ENCODE measurements at regions not wholly inside any gene's neighbourhood (a gene's known extent, or its start where the extent isn't known, plus 50 kb on each side); places are given as distances from the start of the nearest gene placed in this dataset.
A peak's percentile ranks its signal among the peaks of the same experiment; 100 is the strongest.
"Not testable (repeated sequence)": the region's sequence is repeated elsewhere in the genome, so short reads cannot be mapped to it uniquely, and the experiment has no call there.

GRCh38 chr11:19617696-19618523, 94.7 kb upstream of the NAV2 start:
- no peak for DNase-seq

DNA sequence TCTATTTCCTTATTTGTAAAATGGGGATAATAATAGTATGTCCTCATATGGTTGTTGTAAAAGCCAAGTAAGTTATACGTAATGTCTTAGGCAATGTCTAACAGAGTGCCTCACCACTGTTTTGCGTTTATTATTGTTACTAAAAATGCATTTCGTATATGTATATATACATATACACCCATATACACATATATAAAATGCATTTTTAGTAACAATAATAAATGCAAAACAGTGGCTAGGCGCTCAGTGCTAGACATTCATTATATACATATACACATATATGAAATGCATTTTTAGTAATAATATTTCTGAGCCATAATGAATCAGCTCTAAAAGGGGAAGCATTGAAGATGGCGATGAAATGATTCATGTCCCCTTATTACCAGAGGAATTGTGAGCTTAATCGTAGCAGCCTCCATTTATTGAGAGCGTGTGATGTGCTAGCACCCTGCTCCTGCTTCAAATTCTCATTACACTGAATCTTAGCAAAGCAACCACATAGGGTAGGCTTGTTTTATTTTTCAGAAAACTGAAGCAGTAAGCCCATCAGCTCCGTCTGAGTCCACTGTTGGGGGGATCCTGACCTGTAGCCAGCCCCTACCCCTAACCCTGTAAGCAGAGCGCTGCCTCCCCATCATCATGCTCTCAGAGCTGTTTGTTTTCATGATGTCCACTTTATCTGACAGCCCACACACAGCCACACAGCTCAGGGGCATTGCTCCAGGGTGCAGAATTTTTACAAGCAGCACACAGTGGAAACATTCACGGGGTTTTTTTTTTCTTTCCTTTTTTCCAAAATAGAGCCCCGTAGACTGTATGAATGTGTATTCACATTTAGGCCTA, 97.1 kb upstream of the NAV2 start:
- no peak for DNase-seq

GRCh38 chr11:19614370-19614940, 98.2 kb upstream of the NAV2 start:
- DNase-seq = no peak

DNA sequence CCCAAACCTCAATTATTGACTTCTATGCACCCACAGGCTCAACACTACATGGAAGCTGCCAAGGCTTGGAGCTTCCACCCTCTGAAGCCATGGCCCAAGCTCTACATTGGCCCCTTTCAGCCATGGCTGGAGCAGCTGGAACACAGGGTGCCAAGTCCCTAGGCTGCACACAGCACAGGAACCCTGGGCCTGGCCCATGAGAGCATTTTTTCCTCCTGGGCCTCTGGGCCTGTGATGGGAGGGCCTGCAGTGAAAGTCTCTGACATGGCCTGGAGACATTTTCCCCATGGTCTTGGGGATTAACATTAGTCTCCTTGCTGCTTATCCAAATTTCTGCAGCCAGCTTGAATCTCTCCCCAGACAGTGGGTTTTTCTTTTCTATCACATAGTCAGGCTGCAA, 100.6 kb upstream of the NAV2 start:
- DNase-seq = not testable (repeated sequence)

DNA sequence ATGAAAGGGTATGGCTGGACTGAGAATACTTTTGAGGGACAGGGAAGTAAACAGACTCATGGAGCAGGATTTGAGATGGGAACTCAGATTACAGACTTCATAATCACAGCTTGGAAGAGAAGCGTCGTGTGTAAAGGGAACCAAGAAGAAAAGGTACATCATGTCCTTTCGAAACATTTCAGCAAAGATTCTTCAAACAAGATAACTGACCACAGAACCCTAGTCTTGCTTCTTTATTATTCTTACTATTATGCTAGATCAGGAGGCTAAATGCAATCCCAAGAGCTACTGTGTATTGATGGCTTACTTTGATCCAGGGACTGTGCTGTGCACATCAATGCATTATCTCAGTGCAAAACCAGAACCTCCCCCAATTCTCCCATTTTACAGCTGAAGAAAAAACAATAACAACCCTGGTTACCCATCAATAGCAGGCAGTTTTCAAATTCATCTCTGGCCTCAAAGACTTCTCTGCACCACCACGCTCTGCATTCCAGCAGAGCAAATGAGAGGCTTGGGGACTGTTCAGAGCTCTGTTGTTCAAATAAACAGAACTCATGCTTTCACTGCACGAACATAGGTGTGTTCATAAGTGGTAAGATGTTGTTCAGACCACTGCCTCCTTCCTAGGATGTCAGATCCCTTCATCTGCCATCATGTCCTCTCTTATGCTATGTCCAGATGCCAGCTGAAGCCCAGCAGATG, 104.8 kb upstream of the NAV2 start:
- no peak for DNase-seq

GRCh38 chr11:19606856-19607655, 105.6 kb upstream of the NAV2 start:
- DNase-seq = no peak

- DNase-seq = peak; percentile 15
Observed at GRCh38 chr11:19605520-19606371, 106.9 kb upstream of the NAV2 start.

DNA sequence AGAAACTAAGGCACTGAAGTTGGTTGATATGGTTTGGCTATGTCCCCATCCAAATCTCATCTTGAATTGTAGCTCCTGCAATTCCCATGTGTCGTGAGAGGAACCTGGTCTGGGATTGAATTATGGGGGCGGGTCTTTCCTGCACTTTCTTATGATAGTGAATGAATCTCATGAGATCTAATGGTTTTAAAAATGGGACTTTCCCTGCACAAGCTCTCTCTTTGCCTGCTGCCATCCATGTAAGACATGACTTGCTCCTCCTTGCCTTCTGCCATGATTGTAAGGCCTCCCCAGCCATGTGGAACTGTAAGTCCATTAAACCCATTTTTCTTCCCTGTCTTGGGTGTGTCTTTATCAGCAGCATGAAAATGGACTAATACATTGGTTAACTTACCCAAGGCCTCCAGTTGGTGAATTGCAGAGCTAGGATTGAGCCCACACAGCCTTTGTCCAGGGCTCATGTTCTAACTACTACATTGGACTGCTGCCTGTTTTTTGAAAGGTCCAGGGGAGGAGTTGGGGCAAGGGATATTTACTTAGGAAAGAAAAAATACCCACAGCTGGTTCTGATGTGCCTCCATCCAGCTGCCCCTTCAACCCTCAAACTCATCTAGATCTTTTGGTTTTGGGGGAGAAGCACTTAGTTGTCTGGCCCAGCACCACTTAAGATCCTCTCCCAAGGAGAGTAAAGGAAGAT, 107.8 kb upstream of the NAV2 start:
- no peak for DNase-seq

- DNase-seq = no peak
Observed at GRCh38 chr11:19603771-19604170, 108.9 kb upstream of the NAV2 start.

- no peak for DNase-seq
Observed at GRCh38 chr11:19602891-19603290, 109.7 kb upstream of the NAV2 start.

DNA sequence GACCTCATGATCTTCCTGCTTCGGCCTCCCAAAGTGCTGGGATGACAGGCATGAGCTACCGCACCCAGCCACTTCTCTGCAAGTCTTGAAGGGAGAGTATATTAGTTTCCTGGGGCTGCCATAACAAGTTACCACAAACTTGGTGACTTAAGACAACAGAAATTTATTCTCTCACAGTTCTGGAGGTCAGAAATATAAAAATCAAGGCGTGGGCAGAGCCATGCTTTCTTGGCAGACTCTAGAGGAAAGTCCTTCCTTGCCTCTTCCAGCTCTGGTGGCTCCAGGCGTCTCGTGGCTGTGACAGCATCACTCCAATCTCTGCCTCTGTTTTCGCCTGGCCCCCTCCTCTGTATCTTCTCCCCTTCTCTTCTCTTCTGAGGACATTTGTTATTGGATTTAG, 110.2 kb upstream of the NAV2 start:
- no peak for DNase-seq

DNA sequence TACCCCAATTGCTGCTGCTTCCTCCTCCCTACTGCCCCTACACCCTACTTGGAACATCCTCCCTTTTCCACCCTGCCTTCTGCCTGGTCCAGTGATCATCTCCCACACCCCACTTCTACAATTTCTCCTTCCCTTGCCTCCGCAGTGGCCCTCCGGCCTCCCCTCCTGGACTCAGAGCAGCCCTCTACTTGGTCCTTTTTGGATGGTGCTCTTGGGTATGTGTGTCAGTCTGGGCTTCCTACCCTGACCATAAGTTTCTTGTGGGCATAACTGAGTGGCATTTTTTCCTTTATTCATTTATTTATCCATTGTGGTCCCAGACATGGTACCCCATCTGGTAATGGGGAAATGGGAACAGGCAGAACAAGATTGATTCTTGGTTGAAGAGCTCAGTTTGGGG, 111.4 kb upstream of the NAV2 start:
- no peak for DNase-seq

GRCh38 chr11:19599681-19600080, 113.0 kb upstream of the NAV2 start:
- no peak for DNase-seq

- no peak for DNase-seq
Observed at GRCh38 chr11:19598876-19599486, 113.7 kb upstream of the NAV2 start.

GRCh38 chr11:19598456-19598855, 114.2 kb upstream of the NAV2 start:
- DNase-seq = no peak

DNA sequence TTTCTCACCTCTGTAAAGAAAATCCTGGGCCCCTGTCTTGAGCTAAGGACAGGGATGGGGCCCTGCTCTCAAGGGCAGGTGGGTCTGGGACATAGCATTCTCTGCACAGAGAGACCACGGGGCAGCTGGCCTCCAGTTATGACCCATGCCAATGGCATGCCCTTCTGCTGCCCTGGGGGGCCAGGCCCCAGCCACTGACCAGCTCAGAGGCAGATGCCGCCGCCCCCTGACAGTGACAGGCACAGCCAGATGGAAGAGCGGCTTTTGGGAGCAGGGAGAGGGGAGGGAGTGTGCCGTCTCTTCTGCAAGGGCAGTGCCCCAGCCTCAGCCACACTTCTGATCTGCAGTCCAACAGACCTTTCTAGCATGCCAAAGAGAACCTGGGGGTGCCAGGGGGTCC, 114.8 kb upstream of the NAV2 start:
- DNase-seq = no peak

- DNase-seq = no peak
Observed at GRCh38 chr11:19597206-19597605, 115.4 kb upstream of the NAV2 start.

- DNase-seq = no peak
Observed at GRCh38 chr11:19595840-19596751, 116.5 kb upstream of the NAV2 start.

- DNase-seq = no peak
Observed at GRCh38 chr11:19595499-19595839, 117.2 kb upstream of the NAV2 start.

Measured in DMS 273 treated with DMSO at 0.1 percent for 48 hours (cell line).